HG03378 (cell line): ENCODE measurements at regions not wholly inside any gene's neighbourhood (a gene's known extent, or its start where the extent isn't known, plus 50 kb on each side); places are given as distances from the start of the nearest gene placed in this dataset.
"Not testable (repeated sequence)": the region's sequence is repeated elsewhere in the genome, so short reads cannot be mapped to it uniquely, and the experiment has no call there.

ENCODE experiments used
- ATAC-seq: cut with Tn5 transposase; IDR thresholded peaks from one replicate; pipeline ENCODE4 v1.9.1; 2021; ENCODE audit warnings: mild to moderate bottlenecking, moderate library complexity; ENCODE audit not compliant: unreplicated experiment

DNA sequence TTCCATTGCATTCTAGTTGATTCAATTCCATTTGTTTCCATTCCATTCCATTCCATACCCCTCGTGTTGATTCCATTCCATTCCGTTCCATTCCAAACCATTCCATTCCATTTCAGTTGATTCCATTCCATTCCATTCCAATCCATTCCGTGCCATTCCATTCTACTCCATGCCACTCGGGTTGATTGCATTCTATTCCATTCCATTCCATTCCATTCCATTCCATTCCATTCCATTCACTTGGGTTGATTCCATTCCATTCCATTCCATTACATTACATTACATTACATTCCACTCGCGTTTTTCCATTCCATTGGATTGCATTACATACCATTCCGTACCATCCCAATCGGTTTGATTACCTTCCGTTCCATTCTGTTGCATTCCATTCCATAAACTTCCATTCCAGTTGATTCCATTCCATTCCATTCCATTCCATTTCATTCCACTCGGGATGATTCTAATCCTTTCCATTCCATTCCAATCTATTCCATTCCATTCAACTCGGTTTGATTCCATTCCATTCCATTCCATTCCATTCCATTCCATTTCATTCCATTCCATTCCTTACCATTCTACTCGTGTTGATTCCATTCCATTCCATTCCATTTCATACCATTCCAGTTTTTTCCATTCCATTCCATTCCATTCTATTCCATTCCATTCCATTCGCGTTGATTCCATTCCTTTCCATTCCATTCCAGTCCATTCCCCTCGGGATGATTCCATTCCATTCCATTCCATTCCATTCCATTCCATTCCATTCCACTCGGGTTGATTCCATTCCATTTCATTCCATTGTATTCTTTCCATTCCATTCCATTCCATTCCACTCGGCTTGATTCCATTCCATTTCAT lies 1140.4 kb downstream of the RPIA start:
- no peak for ATAC-seq

DNA sequence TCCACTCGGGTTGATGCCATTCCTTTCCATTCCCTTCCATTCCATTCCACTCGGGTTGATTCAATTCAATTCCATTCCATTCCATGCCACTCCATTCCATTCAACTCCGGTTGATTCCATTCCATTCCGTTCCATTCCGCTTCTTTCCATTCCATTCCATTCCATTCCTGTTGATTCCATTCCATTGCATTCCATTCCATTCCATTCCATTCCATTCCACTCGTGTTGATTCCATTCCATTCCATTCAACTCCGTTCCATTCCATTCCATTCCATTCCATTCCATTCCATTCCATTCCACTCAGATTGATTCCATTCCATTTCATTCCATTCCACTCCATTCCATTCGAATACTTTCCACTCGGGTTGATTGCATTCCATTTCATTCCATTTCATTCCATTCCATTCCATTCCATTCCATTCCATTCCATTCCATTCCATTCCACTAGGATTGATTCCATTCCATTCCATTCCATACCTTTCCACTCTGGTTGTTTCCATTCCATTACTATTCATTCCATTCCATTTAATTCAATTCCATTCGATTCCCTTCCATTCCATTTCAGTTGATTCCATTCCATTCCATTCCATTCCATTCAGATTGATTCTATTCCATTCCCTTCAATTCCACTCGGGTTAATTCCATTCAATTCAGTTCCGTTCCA lies 1141.8 kb downstream of the RPIA start:
- peak; percentile 46 for ATAC-seq

DNA sequence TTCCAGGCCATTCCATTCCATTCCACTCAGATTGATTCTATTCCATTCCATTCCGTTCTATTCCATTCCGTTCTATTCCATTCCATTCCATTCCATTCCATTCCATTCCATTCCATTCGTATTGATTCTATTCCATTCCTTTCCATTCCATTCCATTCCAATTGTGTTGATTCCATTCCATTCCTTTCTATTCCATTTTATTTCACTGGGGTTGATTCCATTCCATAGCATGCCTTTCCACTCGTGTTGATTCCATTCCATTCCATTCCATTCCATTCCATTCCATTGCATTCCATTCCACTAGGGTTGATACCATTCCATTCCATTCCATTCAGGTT lies 1142.3 kb downstream of the RPIA start:
- ATAC-seq = no peak

DNA sequence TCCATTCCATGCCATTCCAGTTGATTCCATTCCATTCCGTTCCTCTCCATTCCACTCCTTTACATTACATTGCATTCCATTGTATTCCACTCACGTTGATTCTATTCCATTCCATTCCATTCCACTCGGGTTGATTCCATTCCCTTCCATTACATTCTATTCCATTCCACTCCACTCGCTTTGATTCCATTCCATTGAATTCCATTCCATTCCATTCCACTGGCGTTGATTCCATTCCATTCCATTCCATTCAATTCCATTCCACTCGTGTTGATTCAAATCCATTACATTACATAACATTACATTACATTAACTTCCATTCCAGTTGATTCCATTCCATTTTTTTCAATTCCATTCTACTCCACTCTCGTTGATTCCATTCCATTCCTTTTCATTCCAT lies 1142.8 kb downstream of the RPIA start:
- no peak for ATAC-seq

DNA sequence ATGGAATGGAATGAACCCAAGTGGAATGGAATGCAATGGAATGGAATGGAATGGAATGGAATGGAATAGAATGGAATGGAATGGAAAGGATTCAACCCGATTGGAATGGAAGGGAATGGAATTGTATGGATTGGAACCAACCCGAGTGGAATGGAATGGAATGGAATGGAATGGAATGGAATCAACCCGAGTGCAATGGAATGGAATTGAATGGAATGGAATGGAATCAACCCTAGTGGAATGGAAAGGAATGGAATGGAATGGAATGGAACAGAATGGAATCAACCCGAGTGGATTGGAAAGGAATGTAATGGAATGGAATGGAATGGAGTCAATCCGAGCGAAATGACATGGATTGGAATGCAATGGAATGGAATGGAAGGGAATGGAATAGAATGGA lies 1144.9 kb downstream of the RPIA start:
- ATAC-seq = peak; percentile 42

DNA sequence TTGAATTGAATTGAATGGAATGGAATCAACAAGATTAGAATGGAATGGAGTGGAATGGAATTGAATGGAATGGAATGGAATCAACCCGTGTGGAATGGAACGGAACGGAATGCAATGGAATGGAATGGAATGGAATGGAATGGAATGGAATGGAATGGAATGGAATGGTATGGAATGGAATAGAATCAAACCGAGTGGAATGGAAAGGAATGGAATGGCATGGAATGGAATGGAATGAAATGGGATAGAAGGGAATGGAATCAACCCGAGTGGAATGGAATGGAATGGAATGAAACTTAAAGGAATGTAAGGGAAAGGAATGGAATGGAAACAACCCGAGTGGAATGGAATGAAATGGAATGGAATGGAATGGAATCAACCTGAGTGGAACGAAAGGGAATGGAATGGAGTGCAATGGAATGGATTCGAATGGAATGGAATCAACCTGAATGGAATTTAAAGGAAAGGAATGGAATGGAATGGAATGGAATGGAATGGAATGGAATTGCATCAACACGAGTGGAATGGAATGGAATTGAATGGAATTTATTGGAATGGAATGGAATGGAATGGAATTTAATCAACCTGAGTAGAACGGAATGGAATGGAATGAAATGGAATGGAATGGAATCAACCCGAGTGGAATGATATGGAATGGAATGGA lies 1146.6 kb downstream of the RPIA start:
- ATAC-seq = no peak

DNA sequence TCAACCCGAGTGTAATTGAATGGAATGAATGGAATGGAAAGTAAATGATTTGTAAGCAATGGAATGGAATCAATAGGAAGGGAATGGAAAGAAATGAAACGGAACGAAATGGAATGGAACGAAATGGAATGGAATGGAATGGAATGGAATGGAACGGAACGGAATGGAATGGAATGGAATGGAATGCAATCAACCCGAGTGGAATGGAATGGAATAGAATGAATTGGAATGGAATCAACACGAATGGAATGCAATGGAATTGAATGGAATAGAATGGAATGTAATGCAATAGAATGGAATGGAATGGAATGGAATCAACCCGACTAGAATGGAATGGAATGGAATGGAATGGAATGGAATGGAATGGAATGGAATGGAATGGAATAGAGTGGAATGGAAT lies 1148.7 kb downstream of the RPIA start:
- ATAC-seq = not testable (repeated sequence)

DNA sequence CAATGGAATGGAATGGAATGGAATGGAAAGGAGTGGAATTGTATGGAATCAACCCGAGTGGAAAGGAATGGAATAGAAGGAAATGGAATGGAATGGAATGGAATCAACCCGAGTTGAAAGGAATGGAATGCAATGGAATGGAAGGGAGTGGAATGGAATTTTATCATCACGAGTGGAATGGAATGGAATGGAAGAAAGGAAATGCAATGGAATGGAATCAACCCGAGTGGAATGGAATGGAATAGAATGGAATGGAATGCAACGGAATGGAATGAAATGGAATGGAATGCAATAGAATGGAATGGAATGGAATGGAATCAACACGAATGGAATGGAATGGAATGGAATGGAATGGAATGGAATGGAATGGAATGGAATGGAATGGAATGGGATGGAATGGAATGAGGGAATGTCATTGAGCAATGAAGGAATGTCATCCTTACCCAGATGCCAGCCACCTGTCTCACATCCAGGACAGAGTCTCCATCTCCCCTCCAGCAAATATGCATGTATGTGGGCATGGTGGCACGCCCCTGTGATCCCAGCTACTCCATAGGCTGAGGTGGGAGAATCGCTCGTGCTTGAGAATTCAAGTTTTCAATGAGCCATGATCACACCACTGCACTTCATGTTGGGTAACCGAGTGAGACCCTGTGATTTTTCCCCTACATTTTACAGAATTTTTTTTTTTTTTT lies 1149.5 kb downstream of the RPIA start:
- not testable (repeated sequence) for ATAC-seq

DNA sequence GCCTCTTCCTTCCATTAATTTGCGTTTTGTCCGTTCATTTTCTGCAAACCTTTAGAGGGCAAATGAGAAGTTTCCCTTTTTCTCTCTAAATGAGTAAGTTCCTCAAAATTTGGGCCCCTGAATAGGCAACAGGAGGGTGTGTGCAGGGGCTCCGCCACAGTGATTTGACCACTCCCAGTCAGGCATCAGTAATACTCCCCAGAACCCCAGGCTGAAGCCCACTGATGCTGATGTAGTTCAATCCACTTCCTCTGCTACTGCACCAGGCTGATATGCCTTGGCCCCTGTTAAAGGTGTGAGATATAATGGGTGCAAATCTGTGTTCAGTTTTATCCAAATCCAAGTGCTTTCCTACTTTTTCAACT lies 1150.0 kb downstream of the RPIA start:
- ATAC-seq = no peak

DNA sequence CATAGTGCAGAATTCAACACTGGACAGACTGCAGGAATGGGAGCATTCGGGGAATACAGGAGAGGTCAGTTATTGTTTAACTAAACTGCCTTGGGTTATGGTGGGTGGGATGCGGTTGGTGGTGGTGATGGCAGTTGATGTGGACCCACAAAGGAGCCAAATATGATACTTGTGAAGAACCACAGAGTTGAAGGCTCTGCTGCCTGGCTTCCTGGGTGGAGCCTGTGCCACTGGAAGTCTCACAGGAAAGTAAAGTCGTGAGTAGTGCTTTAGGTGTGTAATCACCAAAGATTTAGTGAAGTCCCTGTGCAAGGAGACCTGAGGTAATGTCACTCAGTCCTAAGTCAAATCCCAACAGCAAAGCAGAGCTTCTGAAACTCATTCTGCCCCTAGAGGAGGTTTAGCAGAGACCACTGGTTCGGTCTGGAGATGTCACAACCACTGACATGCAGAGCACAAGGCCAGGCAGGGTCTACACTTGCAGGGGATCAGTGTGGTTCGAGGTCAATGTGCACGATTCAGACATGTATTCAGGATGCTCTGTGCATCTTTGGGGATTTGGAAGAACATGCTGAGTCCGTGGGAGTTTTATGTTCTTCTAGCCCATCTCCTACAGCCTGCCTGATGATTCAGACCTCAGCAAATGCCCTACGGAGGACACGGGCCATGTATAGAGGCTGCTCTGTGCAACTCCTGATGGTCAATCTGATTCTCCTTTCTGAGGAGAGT lies 1150.9 kb downstream of the RPIA start:
- ATAC-seq = no peak

DNA sequence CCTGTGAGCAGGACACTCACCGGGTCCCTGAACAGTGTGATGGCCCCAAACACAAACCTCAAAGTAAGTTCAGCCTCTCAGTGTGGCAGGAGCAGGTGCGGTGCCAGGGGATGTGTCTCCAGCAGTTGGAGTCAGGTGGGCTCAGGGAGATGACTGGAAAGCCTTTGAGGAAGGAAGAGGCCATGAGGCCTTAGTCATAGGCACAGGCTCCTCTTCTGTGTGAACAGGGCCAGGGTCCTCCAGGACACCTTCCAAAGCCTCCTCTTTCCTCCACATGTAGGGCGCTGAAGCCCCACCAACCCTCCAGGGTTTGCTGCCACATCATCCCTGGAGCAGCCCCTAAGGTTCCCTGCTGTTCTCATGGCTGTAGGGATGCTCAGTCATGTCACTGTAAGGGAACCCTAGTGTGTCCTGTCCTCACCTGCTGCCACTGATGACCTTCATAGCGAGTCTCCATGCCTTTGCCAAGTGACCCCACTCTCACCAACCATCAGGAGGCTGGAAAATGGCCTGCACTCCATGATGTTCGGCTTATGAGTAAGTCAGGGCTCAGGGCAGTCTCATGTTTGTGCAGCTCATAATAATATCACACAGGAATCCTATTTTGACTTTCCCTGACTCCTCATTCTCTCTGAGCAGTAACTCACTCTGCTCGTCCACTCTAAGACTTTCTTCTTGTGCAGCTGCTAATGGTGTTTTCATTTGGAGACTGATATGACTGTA lies 1152.9 kb downstream of the RPIA start:
- no peak for ATAC-seq

DNA sequence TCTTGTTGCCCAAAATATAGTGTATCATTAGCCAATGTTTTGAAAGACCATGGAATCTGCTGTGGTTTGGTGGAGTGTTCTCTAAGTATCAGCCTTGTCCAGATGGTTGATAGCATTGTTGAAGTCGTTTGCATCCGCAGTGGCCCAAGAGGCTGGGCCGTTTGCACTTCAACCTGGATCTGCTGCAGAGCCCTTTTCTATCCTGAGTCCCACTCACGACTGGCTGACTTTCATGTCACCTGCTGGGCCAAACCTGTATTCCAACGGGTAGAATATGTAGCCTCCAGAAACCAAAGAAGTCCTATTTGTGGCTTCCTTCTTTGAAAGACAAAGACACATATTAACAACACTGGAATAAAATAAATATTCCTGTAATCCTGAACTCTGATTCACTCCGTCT lies 1154.1 kb downstream of the RPIA start:
- no peak for ATAC-seq

DNA sequence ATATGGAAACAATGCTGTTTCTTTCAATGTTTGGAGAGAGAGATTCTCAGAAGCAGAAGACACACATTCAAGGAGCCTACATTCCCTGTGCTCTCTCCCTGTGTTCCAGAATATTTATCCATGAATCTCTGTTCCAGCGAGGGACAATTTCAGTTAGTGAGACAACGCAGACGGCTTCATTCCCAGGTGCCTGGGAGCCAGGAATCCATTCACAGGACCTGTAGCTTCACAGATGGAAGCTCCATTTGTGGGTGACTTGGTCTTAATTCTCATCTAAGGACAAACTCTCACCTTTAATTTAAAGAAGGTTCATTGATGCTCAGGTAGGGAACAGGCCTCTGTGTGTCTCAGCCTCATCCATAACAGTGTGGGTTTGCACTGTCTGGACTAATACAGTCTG lies 1156.6 kb downstream of the RPIA start:
- no peak for ATAC-seq

DNA sequence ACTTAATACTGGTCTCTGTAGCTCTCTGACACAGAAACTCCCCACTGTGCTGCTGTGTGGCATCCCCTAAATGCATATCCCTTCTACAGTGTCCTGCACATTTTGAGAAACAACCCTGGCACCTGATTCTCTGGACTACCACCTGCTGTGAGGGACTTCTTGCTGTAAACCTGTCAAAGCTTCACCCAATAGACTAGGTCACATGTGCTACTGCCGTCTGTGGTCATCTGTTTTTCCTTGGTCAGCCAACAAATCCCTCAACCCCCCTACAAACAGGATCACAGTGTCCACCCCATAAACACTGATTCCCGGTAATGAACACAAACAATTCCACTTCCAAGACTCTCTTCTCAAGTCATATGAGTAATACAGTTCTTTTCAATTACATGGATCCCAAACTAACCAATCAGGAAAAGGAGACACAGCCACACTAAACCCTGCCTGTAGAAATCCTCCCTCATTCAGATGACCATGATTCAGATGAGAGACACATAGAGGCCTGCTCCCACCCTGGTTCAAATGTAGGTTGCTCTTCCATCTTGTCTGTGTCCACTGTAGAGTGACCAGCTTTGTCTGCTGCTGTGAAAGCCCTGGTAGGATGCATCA lies 1157.4 kb downstream of the RPIA start:
- ATAC-seq = no peak

DNA sequence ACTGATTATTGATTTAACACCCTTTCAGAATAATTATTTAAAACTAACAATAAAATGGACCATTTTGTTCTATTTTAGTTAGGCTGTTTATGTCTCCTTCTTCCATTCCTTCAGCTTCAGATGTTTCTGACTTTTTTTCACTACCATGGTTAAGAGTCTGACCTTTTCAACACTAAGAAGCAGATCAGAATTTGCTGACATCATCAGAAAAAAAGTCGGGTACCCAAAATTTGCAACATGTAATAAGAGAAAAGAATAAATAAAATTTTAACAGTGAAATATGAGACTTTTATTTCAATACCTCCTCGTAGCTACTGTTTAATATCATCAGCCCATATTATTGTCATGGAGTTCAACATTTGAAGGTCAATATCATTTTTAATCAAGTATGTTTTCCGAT lies 1158.3 kb downstream of the RPIA start:
- no peak for ATAC-seq

DNA sequence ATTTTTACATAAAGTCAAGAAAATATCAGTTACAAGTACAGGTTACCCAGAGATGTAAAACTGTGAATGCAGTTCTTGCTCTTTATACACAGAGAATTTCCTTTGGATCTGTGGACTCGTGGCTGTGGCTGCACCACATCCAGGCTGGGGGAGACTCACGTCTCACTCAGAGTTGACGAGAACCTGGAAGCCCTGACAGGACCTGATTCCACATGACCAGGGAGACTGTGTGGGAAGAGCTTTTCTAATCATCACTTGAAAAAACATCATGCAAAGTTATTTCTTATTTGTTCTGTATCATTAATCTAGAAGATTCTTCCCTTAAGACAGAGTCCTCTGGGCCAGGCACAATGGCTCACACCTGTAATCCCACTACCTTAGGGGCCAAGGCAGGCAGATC lies 1159.0 kb downstream of the RPIA start:
- no peak for ATAC-seq

DNA sequence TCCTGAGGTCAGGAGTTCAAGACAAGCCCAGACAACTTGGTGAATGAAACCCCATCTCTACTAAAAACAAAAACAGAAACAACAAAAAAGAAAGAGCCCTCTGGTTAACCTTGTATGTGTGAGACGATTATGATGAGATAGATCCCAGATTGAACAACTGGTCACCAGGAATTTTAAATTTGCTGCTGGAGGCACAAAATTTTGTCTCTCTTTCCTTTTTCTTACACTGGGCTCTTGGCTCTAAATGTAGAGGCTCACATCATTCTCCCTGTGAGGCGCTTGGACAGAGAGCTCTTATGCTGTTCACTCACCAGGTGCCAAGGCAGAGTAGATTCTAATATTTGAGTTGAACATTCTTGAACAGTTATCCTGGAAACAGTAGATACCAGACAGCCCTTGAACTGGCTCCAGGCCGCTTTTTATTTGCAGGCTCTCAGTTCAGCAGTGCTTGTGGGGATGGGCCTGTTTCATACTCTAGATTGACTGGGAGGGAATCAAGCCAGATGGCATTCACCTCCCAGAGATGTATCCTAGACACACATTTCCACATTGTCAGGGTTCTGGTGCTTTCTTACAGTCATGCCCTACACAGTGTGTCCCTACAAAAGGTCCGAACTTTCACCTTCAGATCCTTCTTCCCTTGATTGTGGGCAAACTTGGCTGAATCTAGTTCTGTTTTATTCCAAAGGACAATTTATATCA lies 1159.6 kb downstream of the RPIA start:
- ATAC-seq = no peak

DNA sequence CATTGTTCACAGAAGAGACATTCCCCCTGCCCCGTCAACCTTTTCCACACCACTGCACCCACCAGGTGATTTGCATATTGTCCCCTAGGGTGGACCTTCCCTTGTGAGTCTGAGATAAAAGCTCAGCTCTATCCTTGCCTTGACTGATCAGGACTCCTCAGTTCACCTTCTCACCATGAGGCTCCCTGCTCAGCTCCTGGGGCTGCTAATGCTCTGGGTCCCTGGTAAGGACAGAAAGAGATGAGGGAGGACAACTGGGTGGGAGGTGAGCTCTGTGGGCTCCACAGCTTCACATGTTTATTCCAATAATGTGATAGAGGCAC lies 1160.1 kb downstream of the RPIA start:
- no peak for ATAC-seq

DNA sequence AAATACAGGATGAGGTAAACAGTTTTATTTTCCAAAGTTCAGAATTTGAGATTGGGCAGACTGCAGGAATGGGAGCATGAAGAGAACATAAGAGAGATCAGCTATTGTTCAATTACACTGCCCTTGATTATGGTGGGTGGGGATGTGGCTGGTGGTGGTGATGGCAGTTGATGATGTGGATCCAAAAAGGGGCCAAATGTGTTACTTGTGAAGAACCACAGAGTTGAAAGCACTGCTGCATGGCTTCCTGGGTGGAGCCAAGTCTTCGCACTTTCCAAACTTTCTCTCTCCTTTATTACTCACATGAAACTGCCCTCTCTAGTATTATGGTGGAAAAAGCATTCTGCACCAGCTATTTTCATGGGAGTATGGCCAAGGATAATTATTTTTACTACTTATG lies 1162.0 kb downstream of the RPIA start:
- not testable (repeated sequence) for ATAC-seq
